ENCODE measurements at regions not wholly inside any gene's neighbourhood (a gene's known extent, or its start where the extent isn't known, plus 50 kb on each side); places are given as distances from the start of the nearest gene placed in this dataset.

DNA sequence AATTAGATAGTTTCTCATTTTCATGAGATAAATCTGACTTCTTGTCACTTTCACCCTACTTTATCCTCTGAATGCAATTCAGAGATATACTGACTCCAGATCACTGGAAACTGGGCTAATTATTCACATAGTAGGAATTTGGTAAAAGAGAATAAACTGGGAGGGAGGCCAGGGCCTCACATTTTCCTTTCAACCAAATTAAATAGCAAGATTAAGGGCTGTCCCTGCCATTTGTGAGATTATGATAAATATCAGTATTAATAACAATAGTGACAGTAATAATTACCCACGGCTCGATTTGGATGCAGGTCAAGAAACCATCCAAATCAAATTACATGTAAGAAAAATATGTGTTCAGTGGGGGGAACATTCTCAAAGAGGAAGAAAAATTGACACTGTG is 140.5 kb downstream of the CD83 start:
- TF ChIP-seq, protein P1, sequence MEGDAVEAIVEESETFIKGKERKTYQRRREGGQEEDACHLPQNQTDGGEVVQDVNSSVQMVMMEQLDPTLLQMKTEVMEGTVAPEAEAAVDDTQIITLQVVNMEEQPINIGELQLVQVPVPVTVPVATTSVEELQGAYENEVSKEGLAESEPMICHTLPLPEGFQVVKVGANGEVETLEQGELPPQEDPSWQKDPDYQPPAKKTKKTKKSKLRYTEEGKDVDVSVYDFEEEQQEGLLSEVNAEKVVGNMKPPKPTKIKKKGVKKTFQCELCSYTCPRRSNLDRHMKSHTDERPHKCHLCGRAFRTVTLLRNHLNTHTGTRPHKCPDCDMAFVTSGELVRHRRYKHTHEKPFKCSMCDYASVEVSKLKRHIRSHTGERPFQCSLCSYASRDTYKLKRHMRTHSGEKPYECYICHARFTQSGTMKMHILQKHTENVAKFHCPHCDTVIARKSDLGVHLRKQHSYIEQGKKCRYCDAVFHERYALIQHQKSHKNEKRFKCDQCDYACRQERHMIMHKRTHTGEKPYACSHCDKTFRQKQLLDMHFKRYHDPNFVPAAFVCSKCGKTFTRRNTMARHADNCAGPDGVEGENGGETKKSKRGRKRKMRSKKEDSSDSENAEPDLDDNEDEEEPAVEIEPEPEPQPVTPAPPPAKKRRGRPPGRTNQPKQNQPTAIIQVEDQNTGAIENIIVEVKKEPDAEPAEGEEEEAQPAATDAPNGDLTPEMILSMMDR (CRISPR knock-in tag; IDR thresholded peaks at IDR 0.05) = no peak
- no peak for TF ChIP-seq ZNF605 (CRISPR knock-in tag; IDR thresholded peaks at IDR 0.05)
- no peak for TF ChIP-seq ZNF253 (CRISPR knock-in tag; IDR thresholded peaks at IDR 0.05; ENCODE audit: borderline replicate concordance)
- TF ChIP-seq JUNB (CRISPR knock-in tag; IDR thresholded peaks at IDR 0.05; ENCODE audit: borderline replicate concordance) = no peak
- no peak for TF ChIP-seq MAF1 (CRISPR knock-in tag; IDR thresholded peaks at IDR 0.05; ENCODE audit: borderline replicate concordance)

Measured in HepG2 (cell line).